ENCODE measurements at regions not wholly inside any gene's neighbourhood (a gene's known extent, or its start where the extent isn't known, plus 50 kb on each side); places are given as distances from the start of the nearest gene placed in this dataset.

DNA sequence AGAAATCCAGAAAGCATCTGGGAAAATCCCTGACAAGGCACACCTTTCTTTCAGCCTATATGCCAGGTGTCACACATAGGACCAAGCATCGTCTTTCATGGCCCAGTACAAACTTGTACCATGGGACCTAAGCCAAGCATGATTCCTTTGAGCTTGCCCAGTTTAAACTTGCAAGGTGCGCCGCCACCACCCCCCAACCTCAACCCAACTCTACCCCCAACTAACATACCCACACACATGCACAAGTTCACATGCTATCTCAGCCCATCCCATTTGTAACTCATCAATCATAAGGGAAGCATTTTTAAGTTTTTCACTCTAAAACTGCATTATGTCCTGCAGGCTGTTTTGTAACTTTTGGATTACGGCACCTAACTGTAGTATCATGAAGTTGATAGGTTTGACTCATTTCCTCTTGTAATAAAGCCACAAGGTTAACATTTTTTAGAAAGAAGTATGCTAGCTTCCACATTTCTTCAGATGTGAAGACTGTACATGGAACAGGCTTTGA, 145.9 kb upstream of the FST start:
- DNase-seq: no peak

DNA sequence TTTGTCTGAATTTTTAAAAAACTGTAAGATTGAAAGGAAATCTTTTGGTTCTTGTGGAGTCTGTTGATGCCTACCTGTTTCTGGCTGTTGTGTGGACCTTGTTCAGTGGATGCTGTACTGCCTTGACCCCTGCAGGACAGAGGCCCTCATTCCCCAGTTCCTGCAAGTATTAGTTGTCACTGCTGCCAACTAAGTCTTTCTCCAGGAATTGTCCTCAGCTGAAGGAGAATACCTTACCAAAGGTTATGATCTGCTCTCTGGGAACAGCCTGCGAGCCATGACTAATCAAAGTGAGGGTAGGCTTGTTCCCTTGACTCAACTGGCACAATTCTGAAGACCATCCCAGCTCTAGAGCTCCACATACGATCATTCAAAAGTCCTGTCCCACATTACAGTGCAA, 145.3 kb upstream of the FST start:
- no peak for DNase-seq

DNA sequence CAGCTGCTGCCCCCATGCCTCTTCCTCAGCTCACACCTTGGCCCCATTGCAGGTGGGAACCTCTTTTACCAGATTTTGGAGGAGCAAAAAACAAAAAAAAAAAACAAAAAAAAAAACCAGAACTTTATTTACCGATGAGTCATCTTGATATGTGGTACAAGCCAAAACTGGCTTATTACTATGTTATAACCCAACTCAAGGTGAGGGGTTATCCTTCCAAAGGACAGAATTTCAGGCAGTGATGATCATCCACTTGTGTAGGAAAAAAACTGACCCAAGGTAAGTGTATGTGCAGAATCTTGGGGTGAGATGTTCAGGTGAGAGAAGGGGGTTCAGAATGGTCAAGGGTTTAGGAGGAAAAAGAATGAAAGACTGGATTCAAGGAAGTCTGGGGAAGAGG, 142.6 kb upstream of the FST start:
- DNase-seq: no peak

DNA sequence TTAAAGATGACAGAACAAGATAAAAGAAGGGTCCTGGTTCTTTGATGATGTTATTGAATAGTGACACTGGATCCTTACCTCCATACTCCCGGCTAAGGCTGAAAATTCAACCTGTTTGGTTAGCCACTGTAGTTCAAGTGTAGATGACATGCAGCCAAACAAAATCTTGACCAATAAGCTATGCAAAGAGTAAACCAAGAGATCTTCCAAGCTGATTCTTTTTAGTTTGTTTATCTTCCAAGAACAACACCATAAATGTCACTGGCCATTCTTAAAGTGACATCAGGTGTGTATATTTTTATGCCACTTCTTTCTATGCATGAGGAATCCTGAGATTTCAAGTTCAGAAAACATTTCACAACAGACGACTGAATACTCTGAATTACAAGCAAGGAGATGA, 141.5 kb upstream of the FST start:
- DNase-seq: no peak

DNA sequence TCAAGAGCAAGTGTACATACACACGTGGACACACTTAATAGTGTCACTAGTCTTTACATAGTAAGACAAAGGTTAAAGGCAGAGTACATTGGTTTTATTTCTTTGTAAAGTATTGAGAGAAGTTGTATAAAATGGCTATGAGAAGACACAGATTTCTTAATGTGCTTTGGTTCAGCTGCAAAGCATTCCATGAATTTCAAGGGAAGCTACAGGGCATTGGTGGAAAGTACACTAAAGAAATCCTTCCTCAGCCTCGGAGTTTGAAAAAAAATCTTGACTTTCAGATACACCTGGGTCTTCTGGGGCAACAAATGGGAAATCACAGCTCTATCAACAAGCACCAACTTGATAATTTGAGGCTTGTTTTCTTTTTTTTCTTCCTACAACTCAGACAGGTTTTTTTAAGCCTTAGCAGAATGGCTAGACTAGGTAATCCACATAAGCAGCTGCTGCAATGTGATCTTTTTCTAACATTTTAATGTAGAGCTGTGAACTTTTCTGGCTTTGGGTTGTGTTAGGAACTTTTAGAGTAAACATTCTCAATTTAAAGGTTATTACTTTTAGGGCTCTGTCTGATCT, 140.4 kb upstream of the FST start:
- no peak for DNase-seq

DNA sequence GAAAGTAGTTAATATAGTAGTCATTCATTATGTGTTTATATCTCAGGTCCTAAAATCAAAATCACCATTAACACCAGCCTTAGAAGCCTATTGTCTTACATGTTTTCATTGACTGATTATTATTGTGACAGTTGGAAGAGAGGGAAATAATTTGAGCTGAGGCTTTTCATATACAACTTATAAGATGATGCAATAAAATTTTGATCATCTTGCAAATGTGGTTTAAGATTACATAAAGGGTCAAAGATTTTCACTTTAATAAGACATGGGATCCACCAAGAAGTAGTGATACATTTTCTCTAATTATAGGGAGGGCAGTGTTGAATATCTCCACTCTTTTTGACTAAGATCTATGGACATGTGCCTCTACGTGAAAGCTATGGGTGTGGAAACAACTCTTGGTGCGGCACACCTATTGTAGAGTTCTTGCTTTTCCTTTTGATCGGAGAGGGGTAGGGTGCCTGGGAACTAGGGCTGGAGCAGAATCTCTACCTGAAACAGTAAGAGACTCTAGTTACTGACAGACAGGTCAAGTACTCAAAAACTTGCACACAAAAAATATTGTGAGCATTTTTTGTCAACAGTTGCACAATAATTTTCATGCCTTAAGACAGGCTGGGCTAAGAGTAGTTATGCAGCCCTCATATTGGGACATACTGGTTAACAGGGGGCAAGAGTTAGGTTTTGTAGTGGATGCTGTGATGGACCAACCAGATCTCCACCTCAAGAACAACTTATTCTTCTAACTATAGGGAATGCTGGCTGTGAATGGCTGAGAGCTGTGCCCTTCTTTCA, 139.3 kb upstream of the FST start:
- DNase-seq: no peak

DNA sequence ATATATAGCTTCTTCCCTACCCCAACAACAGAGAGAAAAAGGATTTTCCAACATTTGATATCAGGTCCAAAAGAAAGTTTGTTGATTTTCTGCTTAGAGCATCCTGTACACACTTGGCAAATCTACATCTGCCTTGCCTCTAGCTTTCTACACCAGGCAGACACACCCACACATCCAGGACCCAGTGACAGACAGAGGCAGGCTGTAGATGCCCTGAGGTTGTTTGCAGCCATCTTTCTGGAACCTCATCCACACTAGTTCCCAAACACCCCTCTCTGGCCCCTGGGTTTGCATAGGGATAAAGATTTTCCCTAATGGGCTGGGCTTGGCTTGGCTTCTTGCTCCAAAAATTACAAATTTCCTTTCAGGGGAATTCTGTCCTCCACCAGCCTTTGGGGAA, 138.2 kb upstream of the FST start:
- no peak for DNase-seq

DNA sequence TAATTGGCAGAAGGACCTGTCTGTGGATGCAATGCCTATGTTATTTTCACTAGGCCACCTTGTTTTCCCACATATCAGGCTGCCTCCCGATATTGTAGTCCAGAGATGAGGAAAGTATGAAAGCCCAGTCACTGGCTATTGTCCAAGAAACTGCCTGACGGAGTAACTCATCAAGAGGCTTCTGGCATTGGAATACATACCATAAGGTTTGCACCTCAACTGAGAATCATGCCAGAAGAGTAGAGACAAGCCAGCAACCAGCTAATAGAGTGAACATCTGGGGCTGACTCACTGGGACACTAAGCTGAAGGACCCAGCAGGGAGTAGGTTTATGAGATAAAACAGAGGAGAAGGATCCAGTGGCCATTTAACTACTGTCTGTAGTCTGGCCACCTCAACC, 137.2 kb upstream of the FST start:
- no peak for DNase-seq

DNA sequence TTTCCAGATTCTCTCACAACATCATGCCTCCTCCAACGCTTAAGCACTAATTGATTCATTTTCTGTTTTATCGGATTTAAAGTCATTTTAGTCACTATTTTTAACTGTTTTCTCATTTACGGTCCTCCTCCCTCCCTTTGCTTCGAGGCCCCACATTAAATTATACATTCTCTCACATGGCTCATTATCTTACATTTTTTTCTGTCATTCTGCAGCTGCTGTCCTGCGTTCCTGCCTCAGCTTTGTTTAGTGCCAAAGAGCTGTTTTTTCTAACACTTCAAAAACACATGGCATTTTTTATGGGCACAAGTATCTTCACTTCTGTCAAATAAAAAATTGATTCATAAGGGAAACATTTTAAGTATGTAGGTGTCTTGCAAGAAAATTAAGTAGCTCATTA, 130.1 kb upstream of the FST start:
- DNase-seq: no peak

DNA sequence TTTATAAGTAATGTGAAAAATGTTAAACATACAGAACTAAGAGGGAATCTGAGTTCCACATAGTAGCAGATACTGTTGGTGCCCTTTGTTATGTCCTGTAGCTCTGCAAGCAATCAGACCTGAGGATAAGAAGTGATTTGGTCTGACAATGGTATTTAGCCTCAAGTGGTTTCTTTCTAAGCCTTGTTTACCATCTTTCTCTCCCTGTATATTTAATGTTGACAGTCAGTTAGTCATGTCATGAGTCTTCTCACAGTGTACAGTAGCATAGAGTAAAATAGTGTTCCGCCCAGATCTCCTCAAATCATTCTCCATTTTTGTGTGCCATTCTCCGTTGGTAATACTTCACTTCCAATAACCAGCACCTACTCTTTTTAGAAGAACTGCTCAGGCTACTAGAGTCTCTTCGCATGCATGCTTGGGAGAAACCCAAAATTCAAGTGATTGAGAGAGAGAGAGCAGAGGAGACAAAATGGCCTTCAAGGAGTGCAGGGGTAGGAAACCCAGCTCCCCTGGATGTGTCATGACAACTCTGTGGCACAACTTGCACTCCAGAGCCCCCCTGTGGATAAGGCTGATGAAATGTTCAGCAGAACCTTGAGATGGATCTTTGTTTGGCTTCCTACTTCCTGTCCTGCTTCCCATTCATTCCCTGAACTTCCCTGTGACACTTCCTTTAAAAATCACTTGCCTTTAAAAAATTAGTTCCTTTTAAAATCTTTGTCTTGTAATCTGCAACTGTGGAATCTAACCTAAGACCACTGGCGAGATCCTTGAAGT, 129.2 kb upstream of the FST start:
- no peak for DNase-seq

DNA sequence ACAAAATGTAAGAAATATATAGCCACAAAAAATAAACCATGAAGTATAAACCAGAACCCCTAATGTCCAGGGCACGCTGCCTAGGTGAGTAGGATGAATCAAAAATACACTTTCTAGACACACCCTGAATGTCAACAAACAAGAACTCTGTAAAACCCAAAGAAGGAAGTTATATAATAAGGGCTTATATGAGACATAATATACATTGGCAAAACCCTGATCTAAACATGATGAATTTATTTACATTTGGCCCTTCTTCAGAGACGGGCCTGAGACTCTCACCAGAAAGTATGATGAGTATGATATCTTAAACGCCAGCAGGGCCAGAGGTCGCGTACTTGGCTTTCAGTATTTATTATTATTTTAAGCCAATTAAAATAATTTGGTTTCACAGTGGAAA, 125.1 kb upstream of the FST start:
- no peak for DNase-seq

DNA sequence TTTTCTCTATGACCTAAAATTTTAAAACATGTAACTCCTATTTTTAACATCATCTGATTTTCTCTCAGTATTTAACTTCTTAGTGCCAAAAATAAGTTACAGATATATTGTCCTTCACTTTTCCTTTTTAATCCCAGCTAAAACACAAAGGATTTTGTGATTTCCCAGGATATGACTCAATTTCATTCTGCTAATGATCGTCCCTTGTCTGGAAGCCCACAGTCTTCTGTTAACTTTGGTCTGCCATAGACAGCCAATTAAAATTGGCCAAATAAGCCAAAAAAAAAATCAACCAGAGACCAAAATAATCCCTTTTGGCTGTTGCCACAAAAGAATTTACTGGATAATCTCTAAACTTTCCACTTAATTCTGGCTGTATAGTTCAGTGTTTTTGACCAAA, 124.5 kb upstream of the FST start:
- no peak for DNase-seq

DNA sequence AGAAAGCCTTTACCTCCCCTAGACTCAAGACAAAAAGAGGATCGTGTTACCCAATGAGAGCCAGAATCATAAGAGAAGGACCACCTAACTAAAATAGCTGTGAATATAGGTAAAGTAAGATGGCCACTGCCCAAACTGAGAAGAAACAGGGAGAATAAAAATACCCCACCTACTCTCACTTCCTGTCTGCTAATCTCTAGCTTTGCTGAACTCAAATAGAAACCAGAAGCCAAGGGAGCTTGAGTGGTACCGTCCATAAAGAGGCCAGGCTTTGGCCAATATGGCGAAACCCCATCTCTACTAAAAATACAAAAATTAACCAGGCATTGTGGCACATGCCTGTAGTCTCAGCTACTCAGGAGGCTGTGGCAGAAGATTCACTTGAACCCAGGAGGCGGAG, 123.0 kb upstream of the FST start:
- DNase-seq: no peak

DNA sequence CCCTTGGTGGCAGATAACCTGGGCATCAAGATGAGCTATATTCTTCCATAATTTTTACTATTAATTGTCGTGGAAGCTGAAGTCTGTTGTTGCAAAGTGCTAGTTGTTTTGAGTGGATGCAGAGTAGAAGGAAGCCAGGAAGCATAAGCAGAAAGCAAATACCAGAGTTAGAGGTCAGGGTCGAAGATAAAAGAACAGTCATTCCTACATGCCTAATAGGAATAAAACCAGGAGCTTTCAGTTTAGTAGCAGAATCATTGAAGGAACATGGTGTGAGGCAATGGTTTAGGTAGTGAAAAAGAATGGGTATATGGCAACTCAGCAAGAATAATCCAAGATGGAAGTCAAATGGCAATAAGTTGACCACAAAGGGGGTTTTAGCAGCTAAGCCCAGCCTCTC, 121.6 kb upstream of the FST start:
- DNase-seq: no peak

DNA sequence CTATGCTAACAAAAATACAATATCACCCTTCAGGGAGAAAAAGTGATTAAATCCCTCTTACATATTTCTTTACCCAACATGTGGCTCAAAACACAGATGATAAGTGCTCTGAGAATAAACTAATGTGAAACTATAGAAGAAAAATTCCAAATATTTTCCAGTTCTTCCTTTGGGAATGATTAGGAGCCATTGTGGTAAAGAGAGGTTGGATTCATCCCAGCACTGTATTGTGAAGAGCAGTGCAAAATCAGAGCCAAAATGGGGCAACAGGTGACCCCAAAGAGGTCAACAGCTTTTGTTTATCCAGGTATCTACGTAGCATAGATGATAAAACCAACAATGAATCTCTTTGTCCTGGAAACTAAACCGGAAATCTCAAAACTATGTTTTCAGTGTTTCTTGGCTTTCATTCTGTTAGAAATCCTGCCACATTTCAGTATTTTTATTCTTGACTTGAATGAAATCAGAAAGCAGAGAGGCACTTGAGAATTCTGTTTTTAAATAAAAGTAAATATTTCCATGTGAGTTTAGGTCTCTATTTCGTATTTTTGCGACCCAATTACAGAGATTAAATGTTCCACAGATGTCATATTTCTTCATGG, 120.4 kb upstream of the FST start:
- DNase-seq: no peak

DNA sequence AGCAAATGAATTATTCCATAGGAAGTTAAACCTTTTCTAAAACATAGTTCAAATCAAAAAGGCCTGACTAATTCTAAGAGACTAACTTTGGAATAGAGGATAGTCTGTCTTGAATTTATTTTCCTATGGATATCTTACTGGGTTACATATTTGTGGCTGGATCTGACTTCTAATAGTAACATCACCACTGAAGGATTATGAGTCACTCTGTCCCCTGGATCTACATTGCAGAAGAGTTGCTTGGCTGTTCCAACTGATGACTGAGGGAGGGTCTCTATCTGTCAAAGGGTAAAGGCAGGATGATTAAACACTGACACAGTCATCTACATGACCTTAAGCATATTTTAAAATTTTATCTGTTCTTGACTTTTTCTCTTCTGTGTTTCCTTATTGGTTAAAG, 119.6 kb upstream of the FST start:
- no peak for DNase-seq

DNA sequence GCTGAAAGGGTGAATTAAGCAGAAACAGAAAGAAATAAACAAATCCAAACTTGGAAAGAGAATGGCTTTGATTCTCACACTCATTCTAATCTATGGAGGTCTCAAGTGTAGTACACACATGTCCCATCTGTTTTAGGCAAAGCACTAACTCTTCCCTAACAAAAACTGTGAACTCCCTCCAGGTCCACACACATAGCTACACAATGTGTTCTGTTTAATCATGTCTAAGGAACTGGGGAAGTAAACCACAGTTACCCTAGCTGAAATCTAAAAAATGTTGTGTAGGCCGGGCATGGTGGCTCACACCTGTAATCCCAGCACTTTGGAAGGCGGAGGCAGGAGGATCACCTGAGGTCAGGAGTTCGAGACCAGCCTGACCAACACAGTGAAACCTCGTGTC, 118.7 kb upstream of the FST start:
- DNase-seq: no peak

DNA sequence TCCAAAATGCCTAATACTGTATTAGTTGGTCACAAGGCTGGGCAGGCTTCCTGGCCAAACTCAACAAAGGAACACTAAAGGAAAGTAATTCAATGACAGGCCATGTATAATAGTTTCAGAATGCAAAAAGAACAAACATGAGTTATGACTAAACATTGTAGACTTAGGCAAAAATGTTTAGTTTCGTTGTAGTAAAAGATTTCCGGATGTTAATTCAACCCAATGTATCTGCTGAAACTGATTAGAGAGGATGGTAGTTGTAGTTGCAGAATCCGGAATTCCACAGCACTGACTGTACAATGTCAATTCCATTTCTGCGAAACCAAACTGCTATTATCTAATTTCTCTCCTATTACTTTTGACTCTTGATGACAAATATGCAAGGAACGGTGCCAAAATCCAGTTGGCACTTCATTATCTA, 117.9 kb upstream of the FST start:
- no peak for DNase-seq

DNA sequence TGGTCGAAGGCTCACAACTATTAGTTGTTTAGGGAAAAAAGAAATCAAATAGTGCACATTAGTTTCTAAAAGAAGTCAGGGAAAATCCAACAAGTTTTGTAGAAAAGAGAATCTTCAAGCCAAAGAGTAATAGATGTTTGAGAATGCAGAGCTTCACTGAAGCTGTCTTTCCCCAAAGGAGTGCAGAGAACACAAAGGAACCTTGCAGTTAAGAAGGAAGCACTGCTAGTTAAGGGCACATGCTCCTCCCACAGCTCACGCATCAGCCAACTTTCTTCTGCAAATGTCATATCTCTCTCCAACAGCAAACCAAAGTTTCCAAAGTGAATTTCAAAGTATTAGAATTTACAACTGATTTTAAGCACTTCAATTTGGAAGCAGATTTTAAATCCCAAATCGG, 116.4 kb upstream of the FST start:
- DNase-seq: no peak

DNA sequence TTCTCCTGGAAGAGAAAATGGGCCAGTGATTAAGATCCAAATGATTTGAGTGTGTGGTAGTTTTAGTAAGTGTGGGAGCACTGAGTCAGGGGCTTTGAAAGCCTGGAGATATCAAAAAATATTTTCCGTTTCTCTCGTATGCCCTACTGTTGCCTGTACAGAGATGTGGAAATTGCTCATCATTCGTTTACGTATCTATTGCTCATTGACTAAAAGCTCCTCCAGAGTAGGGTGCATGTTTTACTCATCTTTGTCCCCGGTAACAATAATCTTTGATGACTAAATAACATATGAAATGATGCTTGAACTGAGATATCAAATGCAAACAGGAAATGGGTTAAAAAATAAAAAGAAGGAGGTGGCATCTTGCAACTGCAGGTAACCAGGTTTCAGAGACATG, 114.2 kb upstream of the FST start:
- DNase-seq: no peak

DNA sequence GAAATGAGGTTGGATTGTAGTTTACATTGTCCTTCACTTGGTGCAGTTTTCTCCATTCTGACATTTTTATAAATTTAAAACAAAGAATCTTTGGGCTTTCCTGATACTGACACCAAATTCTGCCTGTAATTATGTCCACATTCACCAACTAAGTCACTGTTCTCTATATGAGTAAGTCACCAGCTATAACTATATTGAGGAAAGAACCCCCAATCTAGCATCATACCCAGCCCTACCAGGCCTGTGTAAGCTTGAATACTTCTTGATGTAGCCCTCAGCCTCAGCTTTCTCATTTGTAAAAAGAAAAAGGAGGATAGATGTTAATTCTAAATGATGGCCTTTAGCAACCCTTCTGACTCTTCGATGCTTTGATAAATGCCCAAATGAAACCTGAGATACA, 112.7 kb upstream of the FST start:
- no peak for DNase-seq

DNA sequence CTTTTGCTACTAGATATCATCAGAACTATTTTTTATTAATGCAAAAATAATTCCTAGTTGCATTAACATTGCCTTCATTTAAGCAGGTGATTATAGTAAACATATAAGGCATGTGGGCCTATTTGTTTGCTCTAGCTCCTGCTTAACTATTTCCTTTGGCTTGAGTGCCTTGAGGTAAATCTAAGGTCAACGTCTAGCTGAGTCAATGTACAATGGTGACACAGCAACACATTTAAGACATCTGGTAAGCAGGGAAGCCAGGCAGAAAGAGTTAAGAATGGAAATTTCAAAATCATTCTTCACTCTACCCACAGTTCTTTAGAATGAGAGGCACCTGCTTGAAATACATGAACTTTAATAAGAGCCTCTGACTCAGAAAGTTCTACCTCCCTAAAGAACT, 111.9 kb upstream of the FST start:
- DNase-seq: no peak

DNA sequence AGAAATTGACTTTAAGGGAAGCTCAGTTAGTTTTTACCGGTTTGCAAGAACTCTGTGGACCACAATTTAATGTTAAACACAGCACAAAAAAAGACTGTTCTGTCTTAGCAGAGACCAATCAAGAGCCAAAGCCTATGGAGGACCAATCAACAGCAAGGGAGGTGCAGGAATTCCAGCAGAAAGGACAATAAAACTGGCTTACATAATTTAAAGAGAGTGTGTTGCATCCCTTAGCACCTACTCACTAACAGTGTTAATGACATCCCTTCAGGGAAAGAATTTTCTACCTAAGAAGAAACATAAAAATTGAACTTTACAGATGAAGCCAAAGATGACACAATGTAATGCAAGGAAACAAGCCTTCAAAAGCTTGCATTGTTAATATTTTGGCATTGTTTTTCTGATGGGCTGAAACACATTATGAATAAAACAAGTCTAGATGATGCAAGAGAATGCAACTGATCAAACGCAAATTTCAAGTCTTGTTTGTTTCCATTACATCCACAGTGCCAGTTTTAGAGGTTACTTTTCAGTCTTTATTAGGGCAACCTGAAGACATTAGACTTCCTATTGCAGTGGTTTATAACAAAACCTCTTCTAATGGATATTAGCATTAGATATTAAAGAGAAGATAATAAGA, 111.3 kb upstream of the FST start:
- DNase-seq: no peak
